OCI-LY3 (cell line): ENCODE measurements at regions not wholly inside any gene's neighbourhood (a gene's known extent, or its start where the extent isn't known, plus 50 kb on each side); places are given as distances from the start of the nearest gene placed in this dataset.

Experiments
- EZH2phosphoT487 ChIP-seq: fragments of 200-600 bp; shearing (Covaris generic); IDR thresholded peaks from 2 replicates; pipeline ENCODE4 v1.6.1; 2018; ENCODE audit warnings: antibody characterized with exemption, mixed run types, low read depth
- TF ChIP-seq, protein P1 (sequence below): fragments of 200-600, 300-600 bp; sonication (generic); IDR thresholded peaks from 2 replicates; pipeline ENCODE4 v1.5.1; 2014; ENCODE audit warnings: antibody characterized with exemption, low read length, low read depth

DNA sequence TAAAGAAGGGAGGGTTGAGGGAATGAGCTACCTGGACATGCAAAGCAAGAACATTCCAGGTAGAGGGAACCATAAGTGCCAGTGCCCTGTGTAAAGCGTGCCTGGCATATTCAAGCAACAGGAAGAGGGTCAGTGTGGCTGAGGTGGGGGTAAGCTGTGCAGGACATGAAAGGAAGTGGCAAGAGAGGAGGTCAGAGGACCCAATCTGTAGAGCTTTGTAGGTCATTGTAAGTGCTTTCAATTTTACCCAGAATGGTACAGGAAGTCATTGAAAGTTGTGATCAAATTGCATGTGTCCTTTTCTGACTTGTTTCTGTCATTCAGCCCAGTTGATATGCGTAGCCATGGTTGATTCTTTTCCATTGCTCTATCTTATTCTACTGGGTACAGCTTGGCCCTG lies 156.6 kb downstream of the NOC3L start:
- TF ChIP-seq, protein P1, sequence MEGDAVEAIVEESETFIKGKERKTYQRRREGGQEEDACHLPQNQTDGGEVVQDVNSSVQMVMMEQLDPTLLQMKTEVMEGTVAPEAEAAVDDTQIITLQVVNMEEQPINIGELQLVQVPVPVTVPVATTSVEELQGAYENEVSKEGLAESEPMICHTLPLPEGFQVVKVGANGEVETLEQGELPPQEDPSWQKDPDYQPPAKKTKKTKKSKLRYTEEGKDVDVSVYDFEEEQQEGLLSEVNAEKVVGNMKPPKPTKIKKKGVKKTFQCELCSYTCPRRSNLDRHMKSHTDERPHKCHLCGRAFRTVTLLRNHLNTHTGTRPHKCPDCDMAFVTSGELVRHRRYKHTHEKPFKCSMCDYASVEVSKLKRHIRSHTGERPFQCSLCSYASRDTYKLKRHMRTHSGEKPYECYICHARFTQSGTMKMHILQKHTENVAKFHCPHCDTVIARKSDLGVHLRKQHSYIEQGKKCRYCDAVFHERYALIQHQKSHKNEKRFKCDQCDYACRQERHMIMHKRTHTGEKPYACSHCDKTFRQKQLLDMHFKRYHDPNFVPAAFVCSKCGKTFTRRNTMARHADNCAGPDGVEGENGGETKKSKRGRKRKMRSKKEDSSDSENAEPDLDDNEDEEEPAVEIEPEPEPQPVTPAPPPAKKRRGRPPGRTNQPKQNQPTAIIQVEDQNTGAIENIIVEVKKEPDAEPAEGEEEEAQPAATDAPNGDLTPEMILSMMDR, result no peak
- no peak for TF ChIP-seq EZH2phosphoT487
